GM03348 (cell line): ENCODE measurements at regions not wholly inside any gene's neighbourhood (a gene's known extent, or its start where the extent isn't known, plus 50 kb on each side); places are given as distances from the start of the nearest gene placed in this dataset.
"Not testable (repeated sequence)": the region's sequence is repeated elsewhere in the genome, so short reads cannot be mapped to it uniquely, and the experiment has no call there.

Experiments used
- DNase-seq: peaks from one replicate; pipeline ENCODE4 v3.0.0; 2012; ENCODE audit warnings: low spot score

- DNase-seq = no peak
Measured at GRCh38 chr13:111589992-111590391, 269.6 kb downstream of the TEX29 start.

- no peak for DNase-seq
Measured at GRCh38 chr13:111590796-111591195, 270.4 kb downstream of the TEX29 start.

- DNase-seq = not testable (repeated sequence)
Measured at GRCh38 chr13:111593490-111593889, 273.0 kb downstream of the TEX29 start.

GRCh38 chr13:111594606-111595005 lies 274.2 kb downstream of the TEX29 start:
- no peak for DNase-seq

GRCh38 chr13:111595276-111595675 lies 274.8 kb downstream of the TEX29 start:
- DNase-seq = no peak

- no peak for DNase-seq
Measured at GRCh38 chr13:111595791-111596190, 275.3 kb downstream of the TEX29 start.

- DNase-seq = no peak
Measured at GRCh38 chr13:111597191-111597611, 276.8 kb downstream of the TEX29 start.

GRCh38 chr13:111597618-111598017 lies 277.2 kb downstream of the TEX29 start:
- DNase-seq = no peak

- DNase-seq = no peak
Measured at GRCh38 chr13:111598747-111599146, 278.3 kb downstream of the TEX29 start.

- no peak for DNase-seq
Measured at GRCh38 chr13:111599791-111600190, 279.3 kb downstream of the TEX29 start.

GRCh38 chr13:111602874-111603273 lies 282.4 kb downstream of the TEX29 start:
- no peak for DNase-seq

GRCh38 chr13:111604097-111604496 lies 283.7 kb downstream of the TEX29 start:
- DNase-seq = no peak

- DNase-seq = no peak
Measured at GRCh38 chr13:111608556-111608955, 288.1 kb downstream of the TEX29 start.

GRCh38 chr13:111609631-111610030 lies 289.2 kb downstream of the TEX29 start:
- no peak for DNase-seq

- no peak for DNase-seq
Measured at GRCh38 chr13:111610081-111610480, 289.6 kb downstream of the TEX29 start.

- no peak for DNase-seq
Measured at GRCh38 chr13:111610879-111611278, 290.4 kb downstream of the TEX29 start.

- DNase-seq = no peak
Measured at GRCh38 chr13:111611651-111612050, 291.2 kb downstream of the TEX29 start.

GRCh38 chr13:111612886-111613285 lies 292.4 kb downstream of the TEX29 start:
- DNase-seq = no peak

- DNase-seq = no peak
Measured at GRCh38 chr13:111614009-111614408, 293.6 kb downstream of the TEX29 start.

GRCh38 chr13:111614613-111615012 lies 294.2 kb downstream of the TEX29 start:
- no peak for DNase-seq

GRCh38 chr13:111616203-111616602 lies 295.8 kb downstream of the TEX29 start:
- no peak for DNase-seq

GRCh38 chr13:111620166-111620565 lies 299.7 kb downstream of the TEX29 start:
- no peak for DNase-seq

GRCh38 chr13:111620586-111620985 lies 300.1 kb downstream of the TEX29 start:
- DNase-seq = no peak

GRCh38 chr13:111621164-111621563 lies 300.7 kb downstream of the TEX29 start:
- no peak for DNase-seq

GRCh38 chr13:111622051-111622531 lies 301.6 kb downstream of the TEX29 start:
- DNase-seq = no peak
